ENCODE measurements at regions not wholly inside any gene's neighbourhood (a gene's known extent, or its start where the extent isn't known, plus 50 kb on each side); places are given as distances from the start of the nearest gene placed in this dataset.

DNA sequence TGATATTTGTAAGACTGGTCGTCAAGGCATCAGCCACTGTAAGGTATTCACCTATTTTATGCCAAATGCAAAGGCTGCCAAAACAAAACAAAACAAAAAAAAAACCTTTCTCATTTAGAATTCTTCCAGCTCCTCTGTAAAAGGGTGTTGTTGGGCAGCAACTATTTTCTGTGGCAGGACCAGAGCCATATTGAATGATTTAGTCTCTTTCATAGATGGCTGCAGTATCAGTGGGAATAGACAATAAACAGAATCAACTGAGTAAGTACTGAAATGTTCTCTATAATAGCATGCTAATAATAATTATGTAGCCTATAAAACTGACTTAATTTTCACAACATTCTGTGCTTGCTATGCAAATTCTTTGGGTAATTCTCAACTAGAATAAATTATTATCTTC is 389.7 kb upstream of the PABPC4L start:
- DNase-seq (ENCODE audit: low read depth, low spot score) (no peak), FAIRE-seq (no peak)
- Histone ChIP-seq H3K9ac (replicated peaks; ENCODE audit: extremely low read depth, insufficient read depth, low read length) (no peak overlapping the region), H3K4me1 (ENCODE audit: control insufficient read depth, extremely low read depth, insufficient read depth, low read length) (peaks cover 8% of the 10 kb centered on the region), H3K36me3 (ENCODE audit: control insufficient read depth in 2 of 2, extremely low read depth in 1 of 2, insufficient read depth in 2 of 2, low read length in 2 of 2) (no peaks in the 10 kb centered on the region), H3K27ac (ENCODE audit: insufficient read depth, low read depth, low read length) (no peak overlapping the region), H3K79me2 (ENCODE audit: control insufficient read depth, insufficient read depth, low read length) (no peaks in the 10 kb centered on the region), H4K20me1 (replicated peaks; ENCODE audit: control insufficient read depth, extremely low read depth, insufficient read depth, low read length) (no peaks in the 10 kb centered on the region), H3K27me3 (ENCODE audit: control insufficient read depth in 2 of 2, insufficient read depth in 2 of 2, low read length in 2 of 2) (no peaks in the 10 kb centered on the region), H2AFZ (ENCODE audit: low read depth, low read length) (no peak overlapping the region), H3K9me1 (replicated peaks; ENCODE audit: control insufficient read depth, extremely low read depth, insufficient read depth, low read length) (no peaks in the 10 kb centered on the region), H3K4me3 (replicated peaks in 1 of 3; ENCODE audit: insufficient read depth in 1 of 3, low read depth in 1 of 3, low read length in 3 of 3) (no peak overlapping the region), H3K9me3 (replicated peaks; ENCODE audit: control insufficient read depth, insufficient read depth, low read length) (no peaks in the 10 kb centered on the region), H3K4me2 (ENCODE audit: insufficient read depth, low read length) (no peak overlapping the region)
- no TSS peak for BruUV-seq (replicated peaks)
- intact Hi-C loops (cut with micrococcal nuclease) (no loop called here), dilution Hi-C loops (cut with MboI; ENCODE audit: extremely low pct_ligation_motif_present, low sequenced_read_pairs) (no loop called here)
- no peak for TF ChIP-seq MAX (IDR thresholded peaks at IDR 0.05; ENCODE audit: insufficient read depth, insufficient read length)
- TF ChIP-seq MYC (IDR thresholded peaks at IDR 0.05; ENCODE audit: low read depth, low read length) = no peak
- no peak for TF ChIP-seq FOS (IDR thresholded peaks at IDR 0.05; ENCODE audit: borderline replicate concordance, insufficient read depth, low read length)
- TF ChIP-seq, protein P1, sequence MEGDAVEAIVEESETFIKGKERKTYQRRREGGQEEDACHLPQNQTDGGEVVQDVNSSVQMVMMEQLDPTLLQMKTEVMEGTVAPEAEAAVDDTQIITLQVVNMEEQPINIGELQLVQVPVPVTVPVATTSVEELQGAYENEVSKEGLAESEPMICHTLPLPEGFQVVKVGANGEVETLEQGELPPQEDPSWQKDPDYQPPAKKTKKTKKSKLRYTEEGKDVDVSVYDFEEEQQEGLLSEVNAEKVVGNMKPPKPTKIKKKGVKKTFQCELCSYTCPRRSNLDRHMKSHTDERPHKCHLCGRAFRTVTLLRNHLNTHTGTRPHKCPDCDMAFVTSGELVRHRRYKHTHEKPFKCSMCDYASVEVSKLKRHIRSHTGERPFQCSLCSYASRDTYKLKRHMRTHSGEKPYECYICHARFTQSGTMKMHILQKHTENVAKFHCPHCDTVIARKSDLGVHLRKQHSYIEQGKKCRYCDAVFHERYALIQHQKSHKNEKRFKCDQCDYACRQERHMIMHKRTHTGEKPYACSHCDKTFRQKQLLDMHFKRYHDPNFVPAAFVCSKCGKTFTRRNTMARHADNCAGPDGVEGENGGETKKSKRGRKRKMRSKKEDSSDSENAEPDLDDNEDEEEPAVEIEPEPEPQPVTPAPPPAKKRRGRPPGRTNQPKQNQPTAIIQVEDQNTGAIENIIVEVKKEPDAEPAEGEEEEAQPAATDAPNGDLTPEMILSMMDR (IDR thresholded peaks at IDR 0.05; ENCODE audit: extremely low read depth in 1 of 2, insufficient read depth in 1 of 2, low read depth in 1 of 2, low read length in 2 of 2) = no peak
- TF ChIP-seq POLR2A (IDR thresholded peaks at IDR 0.05; ENCODE audit: low read depth, low read length) = no peak
- no peak for TF ChIP-seq EZH2 (IDR thresholded peaks at IDR 0.05; ENCODE audit: borderline replicate concordance, low read depth, low read length, severe bottlenecking)
- TF ChIP-seq POLR2AphosphoS5 (IDR thresholded peaks at IDR 0.05; ENCODE audit: insufficient read depth, low read depth, low read length) = no peak
- no peak for TF ChIP-seq JUN (IDR thresholded peaks at IDR 0.05; ENCODE audit: borderline replicate concordance, insufficient read depth, insufficient read length, low read depth)
- no peak for TF ChIP-seq GATA2 (IDR thresholded peaks at IDR 0.05; ENCODE audit: insufficient read depth, insufficient read length, low read depth, low read length)
- ChIA-PET CTCF (no interaction called here), POLR2A (no interaction called here)
